KOPT-K1 (cell line): ENCODE measurements at regions not wholly inside any gene's neighbourhood (a gene's known extent, or its start where the extent isn't known, plus 50 kb on each side); places are given as distances from the start of the nearest gene placed in this dataset.
"Not testable (repeated sequence)": the region's sequence is repeated elsewhere in the genome, so short reads cannot be mapped to it uniquely, and the experiment has no call there.

Experiments
- H3K27ac ChIP-seq: fragments of 200-600 bp; sonication (generic); 2 replicates; pipeline ENCODE4 v1.5.1; 2016; ENCODE audit warnings: antibody characterized with exemption, mild to moderate bottlenecking, low read depth, low read length; ENCODE audit not compliant: poor library complexity, severe bottlenecking
- H3K36me3 ChIP-seq: fragments of 200-600 bp; sonication (generic); 2 replicates; pipeline ENCODE4 v1.5.1; 2017; ENCODE audit warnings: antibody characterized with exemption, mild to moderate bottlenecking, low read length, moderate library complexity; ENCODE audit not compliant: insufficient read depth
- H3K9me3 ChIP-seq: fragments of 200-600 bp; sonication (generic); 2 replicates; pipeline ENCODE4 v1.5.1; 2017; ENCODE audit warnings: antibody characterized with exemption, low read length, mild to moderate bottlenecking; ENCODE audit not compliant: insufficient read depth, poor library complexity, severe bottlenecking

- no peak overlapping the region for H3K27ac ChIP-seq
- H3K9me3 ChIP-seq, result no peaks in the 10 kb centered on the region
- H3K36me3 ChIP-seq, result no peaks in the 10 kb centered on the region
These were observed 164.0 kb upstream of the ZNF337 start for GRCh38 chr20:25860531-25861150.

- Histone ChIP-seq H3K9me3 (no peaks in the 10 kb centered on the region), H3K36me3 (no peaks in the 10 kb centered on the region), H3K27ac (no peak overlapping the region)
These were observed 163.2 kb upstream of the ZNF337 start for GRCh38 chr20:25859649-25860530.

DNA sequence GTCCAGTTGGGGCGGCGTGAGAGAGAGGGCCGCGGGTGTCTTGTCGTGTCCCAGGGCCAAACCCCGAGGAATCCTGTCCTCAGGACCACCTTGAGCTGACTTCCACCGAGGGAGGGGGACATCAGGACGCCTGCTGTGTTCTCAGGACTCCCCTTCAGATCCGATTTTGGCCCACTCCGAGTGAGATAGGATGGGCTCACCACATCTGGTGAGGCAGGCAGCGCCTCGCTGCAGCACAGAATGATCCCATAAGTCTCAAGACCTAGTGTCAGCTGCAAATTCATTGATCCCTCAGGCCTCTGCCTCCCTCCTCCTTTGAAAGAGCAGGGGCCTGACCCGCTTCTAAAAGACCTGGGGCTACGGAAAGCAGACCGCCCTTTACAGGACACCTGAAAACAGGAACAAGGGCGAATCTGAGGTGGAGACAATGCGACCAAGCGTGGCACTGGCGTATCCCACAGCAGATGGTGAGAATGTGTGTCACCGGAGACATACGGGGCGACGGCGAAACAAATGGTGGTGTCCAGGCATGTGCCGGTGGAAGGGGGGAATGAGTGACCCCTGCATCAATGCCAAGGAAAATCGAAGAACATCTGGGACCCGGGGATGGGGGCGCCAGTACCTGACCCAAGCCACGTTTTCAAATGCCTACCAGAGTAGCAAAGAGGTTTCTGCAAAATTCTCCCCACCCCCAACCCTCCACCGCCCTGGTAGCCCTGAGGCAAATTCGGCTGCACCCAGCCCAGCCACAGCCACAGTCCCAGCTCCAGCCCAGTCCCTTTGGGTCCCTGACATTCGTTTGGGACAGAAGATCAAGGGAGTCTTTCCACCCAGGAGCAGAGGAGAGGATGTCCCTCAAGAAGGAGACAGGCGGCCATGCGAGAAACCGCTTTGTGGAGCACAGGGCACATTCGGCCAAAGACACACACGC is 162.1 kb upstream of the ZNF337 start:
- H3K27ac ChIP-seq, result no peak overlapping the region
- H3K36me3 ChIP-seq, result no peaks in the 10 kb centered on the region
- H3K9me3 ChIP-seq, result no peaks in the 10 kb centered on the region

- H3K9me3 ChIP-seq, result not testable (repeated sequence)
These were observed 160.6 kb upstream of the ZNF337 start for GRCh38 chr20:25857091-25857788.

GRCh38 chr20:25856256-25856884 is 159.7 kb upstream of the ZNF337 start:
- H3K9me3 ChIP-seq, result no peaks in the 10 kb centered on the region
- no peak overlapping the region for H3K27ac ChIP-seq

More at GRCh38 chr20:25857091-25857788, 160.6 kb upstream of the ZNF337 start:
- not testable (repeated sequence) for H3K27ac ChIP-seq, H3K36me3 ChIP-seq

GRCh38 chr20:25855451-25856156 is 159.0 kb upstream of the ZNF337 start:
- H3K9me3 ChIP-seq, H3K27ac ChIP-seq, H3K36me3 ChIP-seq: not testable (repeated sequence)

More at GRCh38 chr20:25856256-25856884, 159.7 kb upstream of the ZNF337 start:
- no peaks in the 10 kb centered on the region for H3K36me3 ChIP-seq

GRCh38 chr20:25854666-25855065 is 158.0 kb upstream of the ZNF337 start:
- not testable (repeated sequence) for H3K36me3 ChIP-seq, H3K9me3 ChIP-seq, H3K27ac ChIP-seq

DNA sequence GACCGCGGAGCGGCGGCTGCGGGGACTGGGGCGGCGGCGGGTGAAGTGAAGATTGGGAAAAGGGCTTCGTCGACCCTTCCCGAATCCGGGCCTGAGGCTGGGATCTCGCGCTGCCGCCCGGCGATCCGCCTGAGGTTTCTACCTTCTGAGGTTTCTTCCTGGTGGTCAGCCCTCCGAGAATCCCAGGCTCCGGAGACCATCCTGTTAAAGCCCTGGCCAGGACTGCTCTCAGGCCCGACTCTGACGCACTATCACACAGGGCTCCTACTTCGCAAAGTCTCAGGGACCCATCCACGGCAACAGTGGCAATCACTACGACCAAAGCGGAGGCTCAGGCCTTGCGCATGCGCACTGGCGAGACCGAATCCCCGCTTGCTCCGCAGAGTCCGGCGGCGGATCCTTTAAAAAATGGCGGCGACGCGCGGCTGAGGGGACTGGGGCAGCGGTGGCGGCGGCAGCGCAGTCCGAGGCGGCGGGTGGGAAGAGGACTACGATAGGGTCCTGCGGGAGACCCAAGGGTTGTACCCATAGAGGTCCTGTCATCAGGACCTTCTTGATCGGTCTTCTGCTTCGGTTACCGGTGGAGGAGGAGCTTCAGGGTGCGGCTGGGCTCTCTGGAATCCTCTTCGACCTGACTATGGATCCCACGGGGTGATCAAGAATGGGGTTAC is 157.2 kb upstream of the ZNF337 start:
- not testable (repeated sequence) for H3K9me3 ChIP-seq, H3K36me3 ChIP-seq
- peak overlapping the region; percentile 43 for H3K27ac ChIP-seq

DNA sequence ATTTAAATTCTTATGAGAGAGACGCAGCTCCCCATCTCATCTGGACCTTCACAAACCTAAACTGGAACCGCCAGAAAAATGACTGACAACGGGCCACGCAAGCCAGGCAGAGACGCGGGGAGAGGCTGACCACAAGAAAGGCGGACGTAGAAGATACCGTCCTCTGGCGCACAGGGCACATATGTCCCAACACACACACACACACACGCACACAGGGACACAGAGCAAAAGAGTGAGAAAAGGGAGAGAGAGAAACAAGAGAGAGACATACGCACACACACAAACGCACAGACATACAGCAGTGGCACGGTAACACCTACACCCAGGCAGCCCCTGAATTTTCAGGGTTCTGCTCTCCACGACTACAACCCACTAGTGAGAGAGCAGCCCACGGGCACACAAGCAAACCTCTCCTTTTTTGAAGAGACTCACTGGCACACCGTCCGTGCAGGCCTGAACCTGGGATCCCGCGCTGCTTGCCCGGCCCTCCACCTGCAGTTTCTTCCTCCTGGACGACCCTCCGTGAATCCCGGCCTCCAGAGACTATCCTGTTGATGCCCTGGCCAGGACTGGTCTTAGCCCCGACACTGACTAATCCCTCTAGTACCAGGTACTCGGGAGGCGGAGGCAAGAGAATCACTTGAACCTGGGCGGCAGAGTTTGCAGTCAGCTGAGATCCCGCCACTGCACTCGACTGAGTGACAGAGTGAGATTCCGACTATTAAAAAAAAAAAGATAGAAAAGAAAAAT is 156.5 kb upstream of the ZNF337 start:
- H3K27ac ChIP-seq, result peak overlapping the region; percentile 43
- H3K36me3 ChIP-seq, H3K9me3 ChIP-seq: not testable (repeated sequence)

- H3K27ac ChIP-seq, H3K9me3 ChIP-seq, H3K36me3 ChIP-seq: not testable (repeated sequence)
These were observed 153.5 kb upstream of the ZNF337 start for GRCh38 chr20:25850133-25850532.

DNA sequence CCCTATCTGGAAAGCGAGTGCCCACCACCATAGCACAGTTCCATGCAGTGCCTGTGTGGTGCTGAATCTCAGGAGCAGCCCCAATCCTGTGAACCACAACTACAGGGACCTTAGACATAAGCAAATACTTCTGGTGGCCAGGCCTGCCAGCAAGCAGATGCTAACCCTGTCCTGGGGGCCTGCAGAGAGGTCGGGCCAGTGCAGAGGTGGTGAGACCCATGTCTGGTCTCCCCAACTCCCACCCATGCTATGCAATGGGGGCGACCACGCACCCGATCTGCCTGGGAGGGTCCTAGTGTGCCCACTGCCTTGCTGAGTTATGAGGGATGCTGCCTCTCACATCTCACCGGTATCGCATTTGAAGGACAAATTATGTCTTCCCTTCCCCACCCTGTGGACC is 151.6 kb upstream of the ZNF337 start:
- Histone ChIP-seq H3K27ac (no peak overlapping the region), H3K9me3 (no peaks in the 10 kb centered on the region), H3K36me3 (no peaks in the 10 kb centered on the region)

- not testable (repeated sequence) for H3K9me3 ChIP-seq, H3K36me3 ChIP-seq, H3K27ac ChIP-seq
These were observed 148.0 kb upstream of the ZNF337 start for GRCh38 chr20:25844640-25845039.

DNA sequence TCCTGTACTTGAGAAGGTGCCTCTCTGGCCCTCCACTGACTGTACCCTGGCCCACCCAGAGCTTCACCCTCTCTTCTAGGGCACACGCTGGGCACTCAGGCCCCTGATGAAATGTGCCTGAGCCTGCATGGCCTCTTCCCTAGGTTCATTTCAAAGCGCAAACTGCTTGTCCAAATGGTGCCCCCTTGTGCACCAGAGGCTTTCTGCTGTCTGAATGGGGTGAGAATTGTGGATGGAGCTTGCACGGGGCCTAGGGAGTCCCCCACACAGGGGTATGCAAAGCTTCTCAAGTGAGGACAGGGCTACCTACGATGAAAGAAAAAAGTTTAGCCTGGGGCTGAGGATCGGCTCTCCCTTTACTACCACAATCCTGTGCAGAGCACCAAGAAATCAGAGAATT is 116.9 kb upstream of the ZNF337 start:
- not testable (repeated sequence) for H3K27ac ChIP-seq, H3K9me3 ChIP-seq, H3K36me3 ChIP-seq
